HG03469 (cell line): ENCODE measurements at regions not wholly inside any gene's neighbourhood (a gene's known extent, or its start where the extent isn't known, plus 50 kb on each side); places are given as distances from the start of the nearest gene placed in this dataset.
"Not testable (repeated sequence)": the region's sequence is repeated elsewhere in the genome, so short reads cannot be mapped to it uniquely, and the experiment has no call there.

Source experiments
- ATAC-seq: cut with Tn5 transposase; IDR thresholded peaks from one replicate; pipeline ENCODE4 v1.9.1; 2021; ENCODE audit warnings: mild to moderate bottlenecking, moderate library complexity, moderate number of reproducible peaks; ENCODE audit not compliant: unreplicated experiment

DNA sequence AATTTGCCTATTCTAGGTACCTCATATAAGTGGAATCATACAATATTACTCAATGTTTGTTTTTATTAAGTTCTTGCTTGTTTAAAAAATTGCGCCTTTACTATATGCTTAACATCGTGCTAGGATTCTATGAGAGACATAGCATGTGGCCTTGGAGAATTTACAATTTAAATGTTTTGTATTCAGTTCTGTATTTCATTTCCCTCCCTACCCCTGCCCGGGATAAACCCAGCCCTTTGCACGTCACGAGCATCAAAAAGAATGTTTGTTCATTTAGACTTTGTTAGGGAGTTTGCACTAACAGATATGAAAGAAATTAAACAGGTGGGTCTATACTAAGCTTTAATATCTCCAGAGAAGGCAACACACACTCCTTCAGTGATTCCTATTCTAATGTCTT, 75.7 kb downstream of the C18orf54 start:
- ATAC-seq = no peak

DNA sequence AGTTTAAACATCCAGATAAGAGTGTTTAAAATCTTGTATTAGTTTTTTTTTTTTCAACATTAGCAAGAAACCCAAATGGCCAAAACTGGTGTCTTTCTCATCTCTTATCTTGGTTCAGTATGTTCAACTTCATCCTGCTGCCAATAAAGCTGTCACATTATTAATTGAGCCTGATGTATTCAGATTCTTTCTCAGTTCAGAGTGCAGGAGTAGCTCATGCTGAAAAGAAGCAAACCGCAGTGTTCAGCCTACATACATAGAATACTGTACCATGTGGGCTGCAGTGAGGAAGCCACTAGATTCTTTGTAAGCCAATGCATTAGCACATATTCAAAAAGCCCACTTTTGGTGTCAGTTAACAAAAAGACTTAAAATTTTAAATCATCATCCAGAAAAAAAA, 76.2 kb downstream of the C18orf54 start:
- no peak for ATAC-seq

DNA sequence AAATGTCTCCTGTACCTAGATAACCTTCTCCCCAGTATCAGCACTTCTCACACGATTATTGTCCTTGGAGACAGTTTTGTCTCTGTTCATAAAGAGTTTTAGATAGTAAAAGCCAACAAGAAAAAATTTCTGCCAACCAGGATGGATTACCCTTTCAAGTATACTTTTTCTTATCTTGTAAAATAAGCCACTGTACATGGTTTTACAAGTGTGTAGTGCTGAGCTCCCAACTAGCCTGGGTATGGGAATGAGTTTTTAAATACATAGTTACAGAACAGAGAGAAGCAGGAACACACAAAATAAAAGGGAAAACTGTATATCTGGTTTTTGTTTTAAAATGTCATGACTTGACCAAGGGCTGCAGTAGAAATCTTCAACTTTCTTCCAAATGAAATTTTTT, 76.7 kb downstream of the C18orf54 start:
- no peak for ATAC-seq

DNA sequence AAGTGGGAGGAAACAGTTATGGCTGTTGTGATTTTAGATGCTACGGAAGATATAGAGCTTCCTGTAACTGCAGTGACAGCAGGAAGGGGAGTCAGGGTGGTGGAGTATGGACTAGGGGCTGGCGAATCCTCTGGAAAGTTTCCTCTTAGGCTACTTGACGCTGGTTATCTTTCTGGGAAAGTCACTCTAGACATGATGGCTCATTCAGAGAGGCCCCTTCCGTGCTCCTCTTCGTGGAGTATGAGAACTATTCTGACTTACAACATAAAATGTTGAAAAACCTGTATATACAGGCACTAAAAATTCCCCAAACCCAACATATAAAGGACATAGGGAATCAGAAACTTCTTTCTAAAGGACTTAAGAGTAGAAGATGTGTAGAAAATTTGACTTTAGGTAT, 78.8 kb downstream of the C18orf54 start:
- no peak for ATAC-seq

DNA sequence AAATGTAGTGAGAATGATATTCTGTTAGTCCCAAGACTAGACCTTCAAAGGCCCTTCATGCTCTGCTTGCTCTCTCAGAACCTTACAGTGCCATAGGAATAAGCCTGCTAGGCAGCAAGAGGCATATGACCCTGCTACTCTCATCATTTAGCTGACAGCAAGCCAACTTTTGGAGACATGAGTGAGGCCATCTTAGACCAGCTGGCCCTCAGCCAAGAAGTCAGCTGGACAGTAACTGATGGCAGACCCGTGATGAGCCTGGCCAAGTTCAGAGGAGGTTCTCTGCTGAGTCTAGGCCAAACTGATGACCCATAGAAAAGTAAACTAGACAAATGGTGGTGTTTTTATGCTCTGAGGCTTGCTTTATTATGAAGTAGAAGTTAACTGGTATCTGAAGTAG, 82.6 kb downstream of the C18orf54 start:
- ATAC-seq = no peak

DNA sequence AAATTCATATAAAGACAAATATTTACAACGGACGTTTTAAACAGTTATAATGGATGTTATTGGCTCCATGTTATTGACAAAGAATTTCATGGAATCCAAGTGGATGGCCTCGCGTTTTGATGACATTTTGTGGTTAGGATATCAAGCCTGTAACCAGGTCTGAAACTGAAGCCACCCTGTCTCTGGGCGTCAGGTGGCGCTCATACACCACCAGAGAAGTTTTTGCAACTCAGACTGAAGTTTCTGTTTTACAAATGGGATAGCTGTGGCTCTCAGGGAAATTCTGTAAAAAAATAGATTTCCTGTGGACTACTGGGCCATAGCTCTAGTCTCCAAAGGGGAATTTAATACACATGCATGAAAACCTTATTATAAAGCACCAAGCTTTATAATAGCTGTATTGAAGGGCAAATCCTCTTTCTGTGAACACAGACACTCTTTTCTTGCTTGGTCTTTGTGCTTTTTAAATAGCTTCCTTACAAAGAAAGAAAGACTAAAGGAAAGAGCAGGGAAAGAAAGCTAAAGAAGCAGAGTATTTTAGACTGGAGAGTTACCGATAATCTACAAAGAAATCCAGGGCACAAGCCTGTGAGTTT, 86.7 kb downstream of the C18orf54 start:
- ATAC-seq = peak; percentile 77

DNA sequence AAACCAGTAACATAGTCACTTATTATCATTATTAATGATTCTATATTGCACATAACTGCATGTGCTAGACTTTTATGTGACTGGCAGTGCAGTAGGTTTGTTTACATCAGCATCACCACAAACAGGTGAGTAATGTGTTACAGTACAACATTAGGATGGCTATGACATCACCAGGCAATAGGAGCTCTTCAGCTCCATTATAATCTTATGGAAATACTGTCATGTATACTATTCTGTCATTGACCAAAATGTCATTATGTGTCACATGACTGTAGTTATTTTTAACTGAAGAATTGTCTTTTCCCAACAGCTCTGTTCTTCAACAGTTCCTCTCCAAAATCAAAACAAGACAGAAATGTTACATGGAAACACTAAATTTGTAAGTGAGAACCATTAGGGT, 96.3 kb downstream of the C18orf54 start:
- no peak for ATAC-seq

DNA sequence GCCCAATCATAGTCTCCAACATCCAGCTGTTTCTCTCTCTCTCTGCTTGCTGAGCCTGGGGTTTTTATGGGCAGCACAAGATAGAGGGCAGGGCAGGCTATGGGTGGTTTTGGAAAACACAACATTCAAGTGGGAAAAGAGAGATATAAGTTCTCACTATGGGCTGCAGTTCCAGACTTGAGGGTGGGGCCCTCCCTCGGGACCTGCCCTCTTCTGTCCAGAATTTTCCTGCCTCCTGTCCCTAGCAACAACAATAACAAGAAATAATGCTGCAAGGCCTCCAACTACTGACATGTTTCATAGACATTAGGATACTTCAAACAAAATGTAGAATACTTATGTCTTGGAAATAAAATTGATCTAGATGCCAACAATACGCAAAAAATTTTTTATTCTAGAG, 107.8 kb downstream of the C18orf54 start:
- no peak for ATAC-seq

DNA sequence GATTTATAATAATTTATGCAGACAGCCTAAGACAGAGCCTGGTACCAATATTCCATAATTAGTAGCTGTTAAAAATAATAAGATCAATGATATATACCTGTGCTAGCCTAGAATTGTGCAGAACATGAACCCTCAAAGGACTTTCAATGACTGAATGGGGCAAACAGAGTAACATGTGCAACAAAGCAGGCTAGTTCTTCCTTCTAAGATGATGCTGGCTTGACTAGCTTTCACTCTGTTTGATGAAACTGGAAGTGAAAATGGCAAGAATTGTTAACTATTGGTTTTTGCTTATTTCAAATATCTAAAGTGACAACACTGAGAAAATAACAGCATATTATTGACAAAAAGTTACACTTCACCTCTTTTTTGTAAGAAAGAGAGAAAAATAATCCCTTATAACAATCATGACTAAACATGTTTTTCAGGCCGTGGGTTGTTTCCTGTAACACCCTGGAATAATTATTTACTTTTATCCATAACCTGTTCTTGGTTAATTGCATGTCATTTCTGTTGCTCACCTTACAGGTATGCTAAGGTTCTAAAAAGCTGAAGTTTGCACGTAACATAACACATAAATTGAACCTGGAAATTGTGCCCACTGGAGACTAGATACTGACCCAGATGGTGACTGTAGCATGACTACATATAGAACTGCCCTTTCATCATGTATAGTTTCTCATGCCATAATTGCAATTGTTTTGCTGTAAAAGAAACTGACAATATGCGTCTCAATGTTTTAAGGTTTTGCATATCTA, 108.7 kb downstream of the C18orf54 start:
- ATAC-seq = no peak

DNA sequence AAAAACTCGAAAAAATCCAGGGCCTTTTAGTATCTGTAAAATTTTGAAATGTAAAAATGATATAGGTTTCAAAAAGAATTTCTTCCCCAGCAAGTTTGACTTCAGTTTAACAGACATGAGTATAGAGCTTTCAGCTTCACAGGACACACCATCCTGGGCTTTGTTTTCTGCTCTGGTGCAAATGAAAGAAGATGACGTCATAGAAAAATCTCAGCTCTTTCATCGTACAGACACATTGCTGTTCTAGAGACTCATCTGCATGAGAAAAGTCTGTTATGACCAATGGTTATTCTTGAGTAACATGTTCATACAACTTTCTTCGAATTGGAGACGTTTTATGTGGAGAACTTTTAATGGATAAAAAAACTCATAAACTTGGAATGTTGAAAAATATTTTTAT, 111.7 kb upstream of the DYNAP start:
- no peak for ATAC-seq

DNA sequence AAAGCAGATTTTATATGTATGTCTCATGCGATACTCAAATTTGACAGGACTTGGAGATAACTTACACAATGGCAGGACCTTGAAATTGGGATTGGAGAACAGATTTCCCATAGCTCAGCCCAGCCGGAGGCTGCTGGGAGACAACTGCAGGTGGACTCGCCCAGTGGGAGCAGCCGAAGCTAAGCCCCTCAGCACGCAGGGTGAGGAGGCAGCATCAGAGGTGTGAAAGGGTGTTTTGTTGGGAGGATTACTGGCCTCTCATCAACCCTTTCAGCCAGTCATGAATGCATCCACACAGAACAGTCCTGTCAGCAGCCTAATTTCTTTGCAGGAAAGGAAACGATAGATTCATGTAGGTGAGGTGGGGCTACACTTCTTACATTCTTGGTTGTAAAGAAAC, 110.4 kb upstream of the DYNAP start:
- ATAC-seq = no peak

DNA sequence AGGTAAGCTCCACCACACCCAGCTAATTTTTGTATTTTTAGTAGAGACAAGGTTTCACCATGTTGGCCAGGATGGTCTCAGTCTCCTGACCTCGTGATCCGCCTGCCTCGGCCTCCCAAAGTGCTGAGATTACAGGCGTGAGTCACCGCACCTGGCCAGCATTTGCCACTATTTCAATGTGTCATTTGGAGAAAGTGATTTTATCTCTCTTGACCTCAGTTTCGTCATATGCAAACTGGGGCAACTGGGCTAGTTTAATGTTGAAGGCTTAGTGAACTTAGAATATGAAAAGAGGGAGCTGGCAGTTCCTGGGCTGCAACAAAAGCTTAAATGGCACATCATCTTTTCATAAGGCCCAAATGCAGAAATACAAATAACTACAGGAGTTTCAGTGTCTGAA, 88.6 kb upstream of the DYNAP start:
- ATAC-seq = not testable (repeated sequence)

DNA sequence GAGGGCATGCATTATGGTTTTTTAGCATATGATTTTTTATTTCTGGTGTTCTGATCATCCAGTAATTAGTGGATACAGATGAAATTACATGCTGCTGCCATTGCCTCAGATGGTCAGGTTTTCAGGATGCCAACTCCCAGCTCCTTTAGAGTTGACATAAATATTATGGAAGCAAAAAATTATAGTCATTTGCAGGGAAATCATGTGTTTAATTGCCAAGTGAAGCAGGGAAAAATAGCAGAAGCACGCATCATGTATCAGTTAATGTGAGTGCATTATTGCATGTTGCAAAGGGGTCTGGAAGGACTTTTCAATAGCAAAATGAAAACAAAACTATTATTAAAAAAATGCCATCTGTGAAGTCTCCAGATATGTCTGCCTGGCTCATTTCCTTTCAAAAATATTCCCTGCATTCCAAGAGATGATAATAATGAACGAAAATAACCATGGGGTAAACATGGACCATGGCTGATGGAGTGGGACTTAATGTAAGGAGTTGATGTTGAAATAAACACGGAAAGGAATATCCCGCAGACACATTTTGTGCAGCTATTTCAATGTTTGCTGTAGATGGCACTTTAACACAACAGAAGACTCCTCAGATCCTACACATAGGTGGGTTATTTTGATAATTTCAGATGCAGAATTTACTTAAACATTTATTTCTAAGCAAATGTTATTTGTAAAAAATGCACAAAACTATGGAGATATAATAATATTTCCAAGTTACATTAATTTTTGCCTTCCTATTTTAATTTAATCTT, 87.7 kb upstream of the DYNAP start:
- ATAC-seq = no peak

DNA sequence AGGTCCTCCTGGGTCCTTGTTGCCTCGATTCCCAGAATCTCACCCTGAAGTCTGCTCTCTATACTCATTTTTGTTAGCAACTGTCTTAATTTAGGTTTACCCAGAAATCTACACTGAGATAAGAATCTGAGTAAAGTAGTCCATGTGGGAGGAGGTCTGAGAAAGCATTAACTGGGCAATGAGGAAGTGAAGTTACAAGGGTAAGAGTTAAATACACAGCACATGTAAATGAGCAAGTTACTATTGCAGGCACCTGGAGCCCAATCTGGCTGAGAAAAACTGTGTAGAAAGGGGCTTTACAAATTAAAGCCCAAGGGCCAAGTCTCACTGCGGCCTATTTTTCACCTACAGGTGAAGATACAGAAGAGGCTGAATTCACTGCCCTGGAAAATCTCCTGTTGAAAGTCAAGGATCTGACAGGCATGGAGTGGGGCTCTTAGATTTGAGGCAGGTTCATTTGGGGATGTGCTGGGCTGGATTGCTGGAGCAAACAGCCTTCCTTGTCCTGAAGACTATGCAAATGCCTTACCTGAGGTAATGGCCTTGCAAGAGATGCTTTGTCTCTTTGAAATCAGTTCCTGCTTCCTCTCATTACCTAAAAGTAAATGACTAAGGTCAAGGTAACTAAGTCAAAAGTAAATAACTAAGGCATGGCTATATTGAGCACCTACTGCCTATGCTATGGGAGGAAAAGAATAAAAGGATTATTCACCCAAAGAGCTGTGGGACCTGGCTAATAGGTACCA, 84.4 kb upstream of the DYNAP start:
- no peak for ATAC-seq

DNA sequence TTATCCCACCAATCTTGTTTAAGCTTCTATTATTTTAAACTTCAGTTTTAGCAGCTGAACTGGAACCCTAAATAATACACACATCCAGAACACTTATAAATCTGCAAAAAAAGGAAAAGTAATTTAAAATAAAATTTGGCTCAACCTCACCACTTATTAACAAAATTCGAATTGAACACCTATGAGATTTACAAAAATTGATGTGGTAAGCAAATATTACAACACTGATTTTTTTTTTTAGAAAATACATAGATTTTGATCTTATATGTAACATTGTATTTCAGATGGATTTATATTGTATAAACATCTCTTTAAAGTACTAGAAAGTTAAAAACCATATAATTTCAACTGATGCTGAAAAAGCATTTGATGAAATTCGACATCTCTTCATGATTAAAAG, 81.3 kb upstream of the DYNAP start:
- ATAC-seq = no peak

DNA sequence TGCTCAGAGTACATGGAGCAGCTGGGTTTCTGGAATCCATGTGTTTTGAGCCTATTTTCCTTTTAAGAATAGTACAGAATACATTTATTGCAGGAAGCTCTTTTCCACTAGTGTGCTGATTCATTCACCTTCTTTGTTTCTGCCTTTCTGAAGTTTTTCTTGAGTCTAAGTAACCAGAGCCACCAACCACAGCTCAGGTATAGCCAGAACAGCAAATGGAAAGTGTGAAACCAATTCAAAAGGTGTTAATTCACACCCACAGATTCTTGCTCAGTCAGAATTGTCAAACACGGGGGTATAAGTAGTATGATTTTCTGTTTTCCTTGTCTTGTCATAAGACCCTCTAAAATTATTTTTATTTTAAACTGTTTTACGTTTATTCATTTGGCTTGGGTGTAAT, 75.9 kb upstream of the DYNAP start:
- ATAC-seq = no peak

DNA sequence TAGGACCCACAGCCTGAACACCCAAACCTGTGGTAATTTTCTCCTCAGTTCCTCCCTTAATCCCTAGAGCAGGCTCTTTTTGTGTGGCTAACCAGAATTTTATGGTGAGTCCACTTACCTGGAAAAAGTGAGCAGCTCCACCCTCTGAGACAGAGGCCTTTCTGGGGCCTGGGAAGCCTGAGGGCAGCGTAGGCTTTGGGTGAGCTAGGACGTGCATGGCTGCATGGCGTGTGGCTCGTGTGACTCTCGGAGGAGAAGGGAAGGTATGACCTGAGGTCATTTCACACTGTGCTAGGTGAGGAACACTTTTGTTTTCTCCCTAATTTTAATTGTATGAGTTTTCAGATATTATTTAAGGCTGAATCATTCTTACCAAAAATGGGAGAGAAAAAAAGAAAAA, 73.5 kb upstream of the DYNAP start:
- ATAC-seq = no peak

DNA sequence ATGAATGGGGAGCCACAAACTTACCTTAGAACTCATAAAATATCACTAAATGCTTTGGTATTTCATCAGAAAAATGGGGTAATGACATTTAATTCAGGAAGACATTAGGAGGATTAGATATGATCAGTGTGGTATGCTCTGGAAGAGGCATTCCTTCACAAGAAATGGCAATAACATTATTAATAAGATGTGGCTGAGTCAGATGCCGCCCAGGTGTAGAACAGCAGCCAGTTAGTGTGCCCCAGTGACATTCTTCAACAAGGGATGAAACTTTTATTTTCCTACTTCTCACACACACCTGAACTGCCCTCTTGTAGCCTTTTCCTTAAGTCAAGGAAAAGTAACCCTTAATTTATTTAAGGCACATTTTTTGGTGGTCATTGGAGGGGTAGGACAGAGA, 69.2 kb upstream of the DYNAP start:
- ATAC-seq = no peak

DNA sequence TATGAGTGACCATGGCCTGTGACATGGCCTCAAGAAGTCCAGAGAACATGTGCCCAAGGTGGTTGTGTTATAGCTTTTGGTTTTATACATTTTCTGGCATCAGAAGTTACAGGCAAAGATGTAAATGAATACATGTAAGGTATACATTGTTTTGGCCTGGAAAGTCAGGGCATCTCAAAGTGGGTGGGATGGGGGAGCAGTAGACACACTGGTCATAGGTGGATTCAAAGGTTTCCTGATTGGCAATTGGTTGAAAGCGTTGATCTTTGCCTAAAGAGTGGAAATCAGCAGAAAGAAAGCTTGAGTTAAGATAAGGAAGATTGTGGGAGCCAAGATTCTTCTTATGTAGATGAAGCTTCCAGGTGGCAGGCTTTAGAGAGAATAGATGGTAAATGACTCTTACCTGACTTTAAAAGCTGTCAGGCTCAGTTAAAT, 62.1 kb upstream of the DYNAP start:
- ATAC-seq = no peak

DNA sequence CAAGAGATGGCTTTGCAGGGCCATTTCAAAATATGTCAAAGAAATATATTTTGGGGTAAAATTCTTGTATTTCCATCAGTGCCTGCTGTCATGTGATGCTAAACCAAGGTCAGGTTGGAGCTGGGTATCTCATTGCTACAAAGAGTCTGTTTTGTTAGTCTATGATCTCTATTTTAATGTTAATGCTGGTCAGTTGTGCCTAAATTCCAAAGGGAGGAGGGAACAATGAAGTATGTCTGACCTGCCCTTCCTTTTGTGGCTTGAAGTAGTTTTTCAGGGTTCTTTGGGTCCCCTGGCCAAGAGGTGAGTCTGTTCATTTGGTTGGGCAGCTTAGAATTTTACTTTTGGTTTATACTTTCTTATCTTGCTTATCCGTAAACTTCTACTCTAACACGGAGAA, 61.6 kb upstream of the DYNAP start:
- no peak for ATAC-seq

DNA sequence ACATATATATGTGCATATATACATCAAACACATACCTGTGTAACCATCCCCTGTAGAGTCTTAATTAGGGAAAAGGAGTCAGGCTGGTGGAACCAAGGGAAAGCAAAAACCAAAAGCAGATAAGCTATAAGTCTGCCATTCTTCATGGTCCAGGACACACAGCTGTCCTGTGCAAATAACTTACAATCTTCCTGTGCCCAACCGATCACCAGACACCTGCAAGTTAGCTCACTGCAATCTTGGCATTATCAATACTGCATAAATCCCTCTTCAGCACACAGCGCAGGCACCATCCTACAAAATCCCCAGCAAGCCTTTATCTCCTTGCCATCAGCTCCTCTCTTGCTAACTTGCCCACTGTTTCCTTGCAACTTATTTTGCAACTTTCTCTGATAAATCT, 60.8 kb upstream of the DYNAP start:
- ATAC-seq = no peak
